NCI-H2107 treated with DMSO at 0.1 percent for 48 hours (cell line): ENCODE measurements at regions not wholly inside any gene's neighbourhood (a gene's known extent, or its start where the extent isn't known, plus 50 kb on each side); places are given as distances from the start of the nearest gene placed in this dataset.

Experiments
- DNase-seq: peaks from one replicate; lab custom pipeline; 2025; ENCODE audit not compliant: unreplicated experiment; lab: John Stamatoyannopoulos, UW

DNA sequence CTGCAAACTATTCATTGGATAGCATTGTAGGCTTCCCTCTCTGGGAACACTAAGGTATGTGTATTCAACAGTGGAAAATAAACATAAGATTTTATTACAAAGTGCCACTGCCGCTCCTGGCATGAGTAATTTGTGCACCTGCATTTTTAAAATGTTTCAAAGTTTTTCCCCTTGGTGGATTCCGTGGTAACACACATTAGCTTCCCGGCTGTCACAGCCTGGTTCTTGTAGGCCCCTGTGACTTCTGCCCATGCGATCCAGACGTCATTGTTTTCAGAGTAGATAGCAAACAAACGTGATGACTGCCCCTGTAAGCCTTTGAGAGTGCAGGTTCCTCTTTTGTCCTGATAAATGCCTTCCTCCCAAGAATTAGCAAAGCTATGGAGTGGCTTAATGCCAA, 421.0 kb downstream of the ZNF521 start:
- DNase-seq: no peak

DNA sequence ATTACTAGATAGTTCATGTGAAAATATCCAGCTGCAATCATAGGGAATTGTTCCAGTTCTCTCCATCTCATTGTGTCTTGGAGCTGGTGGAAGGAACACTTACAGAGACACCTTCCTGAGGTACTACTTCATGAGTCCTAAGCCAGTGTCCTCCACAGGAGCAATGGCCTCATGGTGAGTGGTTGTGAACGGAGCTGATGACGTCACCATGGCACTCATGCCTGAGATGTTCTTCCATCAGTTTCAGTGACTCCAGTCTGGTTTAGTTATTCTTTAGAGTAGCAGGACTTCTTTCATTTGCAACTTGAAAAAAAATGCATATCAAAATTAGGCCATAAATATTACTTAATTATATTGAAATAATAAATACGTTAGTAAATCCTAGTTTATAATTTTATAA, 418.6 kb downstream of the ZNF521 start:
- DNase-seq: no peak

DNA sequence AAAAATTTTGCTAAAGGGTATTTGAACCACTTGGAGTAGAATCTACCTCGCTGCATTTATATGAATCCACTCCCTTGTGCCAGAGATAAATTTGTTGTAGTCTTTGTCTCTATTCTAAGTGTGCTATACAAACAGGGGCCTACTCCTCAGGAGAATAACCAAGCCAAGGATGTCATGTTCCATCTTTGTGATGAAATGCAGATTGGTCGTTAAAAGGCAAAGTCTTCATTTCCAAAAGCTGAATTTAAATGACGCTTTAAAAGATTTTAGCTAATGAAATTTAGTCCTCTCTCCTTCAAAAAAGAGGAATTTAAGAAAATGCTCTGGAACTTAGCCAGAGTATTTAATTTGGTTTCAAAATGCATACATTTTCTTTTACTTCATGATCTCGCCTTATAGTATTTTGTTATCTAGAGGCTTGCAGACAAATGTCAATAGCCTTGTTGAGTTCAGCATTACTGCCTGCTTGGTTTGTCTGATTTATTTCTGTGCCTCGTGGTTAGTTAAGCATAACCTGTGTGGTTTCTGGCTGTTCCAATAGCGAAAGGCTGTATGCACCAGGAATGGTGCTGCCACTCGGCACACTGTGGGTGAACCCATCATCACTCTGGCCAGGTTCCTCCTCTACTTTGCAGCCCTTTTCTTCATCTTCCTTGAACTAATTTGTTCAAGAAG, 417.6 kb downstream of the ZNF521 start:
- DNase-seq: no peak

DNA sequence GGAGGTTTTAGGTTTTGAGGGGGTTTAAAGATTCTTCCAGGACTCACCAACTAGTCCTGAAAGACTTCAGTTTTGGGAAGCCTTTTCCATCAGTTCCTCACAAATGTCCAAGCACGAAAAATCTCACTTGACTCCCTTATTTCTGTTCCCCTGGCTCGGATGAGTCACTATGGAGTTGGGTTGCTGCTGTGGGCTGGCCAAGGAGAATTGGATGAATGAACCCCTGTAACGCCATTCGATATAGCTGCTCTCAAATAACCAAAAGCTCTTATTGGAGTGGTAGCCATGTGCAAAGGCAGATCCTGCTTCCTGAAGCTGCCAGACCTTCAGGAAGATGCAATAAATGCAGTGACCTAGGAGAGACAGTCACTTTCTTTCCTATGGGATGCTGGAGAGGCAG, 417.0 kb downstream of the ZNF521 start:
- DNase-seq: no peak

DNA sequence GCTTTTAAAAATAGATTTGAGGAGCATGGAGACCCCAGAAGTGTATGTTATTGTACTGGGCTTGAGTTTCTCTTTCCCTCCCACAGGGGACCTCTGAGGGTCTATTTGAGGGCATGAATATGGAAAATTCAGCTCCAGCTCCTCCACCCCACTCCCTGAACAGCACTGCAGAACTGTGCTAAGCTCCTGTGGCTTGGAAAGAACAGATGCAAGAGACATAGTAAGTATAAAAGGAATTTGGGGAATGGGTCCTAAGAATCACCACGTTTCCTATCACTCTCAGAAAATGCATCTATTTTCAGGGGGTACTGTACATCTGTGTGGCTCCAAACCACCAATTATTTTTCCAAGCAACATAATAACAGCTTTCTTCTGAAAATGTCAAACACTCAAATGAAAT, 416.1 kb downstream of the ZNF521 start:
- DNase-seq: no peak

DNA sequence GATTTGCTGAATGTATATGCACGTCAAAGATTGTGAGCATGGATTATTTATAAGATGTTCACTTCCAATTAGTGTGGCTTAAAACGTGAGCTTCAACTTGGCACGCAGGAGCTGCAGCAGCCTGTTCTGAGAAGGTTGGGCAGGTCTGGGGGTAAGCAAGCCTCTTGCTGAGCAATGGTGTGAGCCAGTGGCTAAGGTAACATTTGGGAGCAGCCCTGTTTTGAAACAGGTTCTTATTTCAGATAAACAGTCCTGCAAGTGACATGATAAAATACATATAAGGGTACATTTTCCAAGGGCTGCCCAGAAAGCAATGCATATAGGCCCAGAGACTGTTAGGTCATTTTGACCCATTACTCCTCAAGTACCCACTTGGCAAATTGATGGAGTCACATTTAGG, 415.3 kb downstream of the ZNF521 start:
- DNase-seq: no peak

DNA sequence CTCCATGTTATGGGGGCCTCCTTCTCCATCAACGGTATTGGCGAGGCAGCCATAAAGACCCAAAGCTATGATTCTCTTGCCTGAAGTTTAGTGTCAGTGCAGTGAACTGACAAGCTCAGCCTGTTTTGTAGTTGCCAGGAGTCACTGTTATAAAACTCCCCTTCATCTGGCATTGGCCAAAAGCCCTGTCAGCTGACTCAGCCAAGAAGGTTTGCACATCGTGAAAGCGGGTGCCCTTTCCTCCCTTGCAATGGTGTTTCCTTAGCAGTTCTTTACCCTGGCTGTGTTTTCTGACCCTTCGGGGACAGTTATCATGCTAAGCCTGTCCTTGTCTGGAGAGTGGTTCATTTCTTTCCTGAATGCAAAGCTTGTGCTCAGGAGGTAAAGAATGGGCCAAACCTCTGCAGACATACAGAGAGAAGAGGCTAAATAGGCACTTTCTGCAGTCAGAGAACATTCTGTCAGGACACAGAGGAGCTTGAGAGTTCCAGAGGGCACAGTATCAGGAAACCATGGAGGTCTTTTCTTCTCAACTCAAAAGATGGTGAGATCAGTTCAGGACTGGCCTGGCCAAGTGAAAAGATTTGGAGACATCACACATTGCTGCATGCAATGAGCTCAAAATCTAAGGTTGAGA, 414.2 kb downstream of the ZNF521 start:
- no peak for DNase-seq

DNA sequence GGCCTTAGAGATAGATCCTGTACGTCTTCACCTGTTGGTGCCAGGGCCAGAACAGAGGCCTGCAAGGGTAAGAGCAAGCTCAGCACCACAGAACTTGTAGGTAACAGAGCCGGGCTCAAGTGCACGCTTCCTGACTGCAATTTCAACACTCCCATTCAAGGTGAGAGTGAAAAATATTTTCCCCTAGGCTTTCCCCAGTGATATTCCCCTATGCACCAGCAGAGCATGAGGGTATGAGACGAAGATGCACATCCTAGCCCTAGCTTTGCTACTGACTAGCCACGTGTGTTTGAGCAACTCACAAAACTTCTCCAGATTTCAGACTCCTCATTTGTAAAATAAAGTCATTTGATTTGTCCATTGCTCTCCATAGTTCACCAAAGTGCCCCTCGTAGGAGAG, 411.6 kb downstream of the ZNF521 start:
- no peak for DNase-seq

DNA sequence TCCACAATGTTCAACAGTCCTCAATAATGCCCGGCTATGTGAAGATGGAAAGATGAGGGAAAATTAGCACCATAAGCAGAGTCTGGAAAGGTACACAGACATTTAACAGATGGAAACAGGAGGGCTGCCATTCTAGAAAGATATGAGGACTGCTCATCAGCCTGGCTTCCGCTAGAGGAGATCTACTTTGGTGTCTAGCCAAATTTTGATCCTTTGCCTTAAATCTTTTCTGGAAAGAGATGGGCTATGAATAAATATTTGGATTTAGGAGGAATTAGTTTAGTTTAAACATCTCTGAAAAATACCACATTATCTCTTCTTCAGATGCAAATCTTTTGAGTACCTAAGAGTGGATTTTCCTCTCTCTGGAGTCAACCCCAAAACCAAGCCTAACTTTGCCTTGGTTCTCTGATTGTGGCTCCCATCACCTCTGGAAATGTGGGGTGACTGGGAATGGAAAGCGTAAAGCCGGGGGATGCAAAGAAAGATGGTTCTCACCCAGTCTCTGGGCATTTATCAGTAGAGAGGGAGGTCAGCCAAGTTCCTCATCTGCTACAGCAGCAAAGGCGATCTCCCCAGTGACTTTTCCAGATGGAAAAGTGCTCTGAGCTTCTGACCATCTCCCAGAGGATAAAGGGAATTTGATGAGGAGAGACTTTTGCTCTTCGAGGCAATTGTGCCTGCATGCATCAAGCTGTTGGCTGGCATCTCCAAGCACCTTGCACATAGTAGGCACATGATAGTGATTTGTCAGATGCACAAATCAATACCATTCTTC, 410.6 kb downstream of the ZNF521 start:
- DNase-seq: no peak

DNA sequence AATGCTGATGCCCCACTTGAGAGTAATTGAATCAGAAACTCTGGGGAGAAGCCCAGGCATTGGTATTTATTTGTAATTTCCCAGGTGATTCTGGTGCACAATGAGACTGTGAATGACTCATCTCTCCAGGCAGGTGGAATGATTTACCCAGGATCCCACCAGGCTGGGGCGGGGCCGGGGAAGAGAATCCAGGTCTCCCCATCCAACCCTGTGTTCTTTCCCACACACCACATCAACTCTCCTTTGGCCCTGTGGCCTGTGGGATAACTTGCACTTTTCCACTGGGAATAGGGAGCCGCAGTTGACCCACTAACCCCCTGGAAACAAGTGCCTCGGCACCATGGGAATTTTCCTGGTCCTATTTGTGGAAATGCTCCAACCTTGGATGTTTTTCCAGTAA, 409.8 kb downstream of the ZNF521 start:
- peak; percentile 16 for DNase-seq

DNA sequence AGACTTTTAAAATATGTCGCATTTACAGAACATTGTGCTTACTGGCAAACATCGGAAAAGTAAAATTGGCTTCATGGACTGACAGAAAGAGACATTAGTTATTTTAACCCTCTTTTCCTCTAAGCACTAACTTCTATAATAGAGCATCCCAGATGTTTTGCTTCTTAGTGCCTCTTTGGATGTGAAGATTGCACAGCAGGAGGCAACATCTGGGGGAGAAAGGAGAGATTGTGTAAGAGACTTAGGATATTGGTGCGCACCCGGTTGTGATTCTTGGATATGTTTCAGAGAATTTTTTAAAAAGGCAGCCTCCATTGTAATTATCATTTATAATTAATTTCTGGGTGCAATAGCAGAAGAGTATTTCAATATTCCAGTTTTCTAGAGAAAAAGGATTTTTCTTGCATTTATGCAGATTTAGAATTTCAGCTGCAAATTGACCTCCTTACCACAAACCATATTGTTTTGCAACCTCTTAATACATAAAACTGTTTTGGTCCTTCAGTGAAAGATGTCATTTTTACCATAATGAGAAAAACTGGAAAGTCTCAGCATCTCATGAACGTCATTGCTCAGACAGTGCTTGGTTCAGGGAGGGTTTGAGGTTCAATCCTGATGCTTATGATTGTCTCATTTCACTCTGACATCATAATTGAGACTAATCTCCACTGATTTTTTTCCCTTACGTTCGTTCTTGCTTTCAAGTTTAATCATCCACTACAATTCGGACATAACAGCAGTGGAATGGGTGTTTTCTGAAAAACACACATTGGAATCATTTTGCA, 404.3 kb downstream of the ZNF521 start:
- DNase-seq: no peak

DNA sequence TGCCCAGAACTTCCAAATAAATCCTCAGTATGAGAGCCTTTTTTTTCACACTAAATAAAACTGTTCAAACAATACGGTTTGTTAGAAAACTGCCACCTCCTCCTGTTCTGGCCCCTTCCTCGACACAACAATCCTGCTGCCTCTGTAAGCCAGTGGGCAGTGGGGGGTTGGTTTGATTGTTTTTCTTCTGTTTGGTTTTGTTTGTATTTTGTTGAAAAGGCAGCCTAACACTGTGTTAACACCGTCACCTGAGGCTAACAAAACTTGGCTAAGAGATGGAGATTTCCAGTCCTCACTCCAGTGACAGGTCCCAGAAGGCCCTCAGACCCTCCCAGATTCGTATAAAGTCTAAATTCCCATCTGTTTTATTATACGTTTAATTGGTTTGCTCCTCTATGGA, 402.1 kb downstream of the ZNF521 start:
- no peak for DNase-seq

DNA sequence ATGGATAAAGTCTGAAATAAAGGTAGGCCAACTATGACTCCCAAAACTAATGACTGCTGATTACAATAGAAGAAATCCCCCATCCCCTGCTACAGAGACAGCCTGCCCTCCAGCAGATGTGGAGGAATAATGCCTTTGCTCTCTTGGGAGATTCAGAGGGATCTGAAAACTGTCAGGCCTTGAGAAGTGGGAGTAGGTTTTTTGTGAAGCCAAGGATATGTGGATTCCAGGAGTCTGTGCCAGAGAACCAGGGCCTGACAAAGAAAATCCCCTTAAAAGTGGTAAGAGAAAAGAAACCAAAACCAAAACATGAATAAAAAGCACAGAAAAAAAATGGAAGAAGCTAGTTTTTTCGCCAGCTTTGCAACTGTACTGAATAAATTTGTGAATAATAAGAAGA, 397.6 kb downstream of the ZNF521 start:
- no peak for DNase-seq

DNA sequence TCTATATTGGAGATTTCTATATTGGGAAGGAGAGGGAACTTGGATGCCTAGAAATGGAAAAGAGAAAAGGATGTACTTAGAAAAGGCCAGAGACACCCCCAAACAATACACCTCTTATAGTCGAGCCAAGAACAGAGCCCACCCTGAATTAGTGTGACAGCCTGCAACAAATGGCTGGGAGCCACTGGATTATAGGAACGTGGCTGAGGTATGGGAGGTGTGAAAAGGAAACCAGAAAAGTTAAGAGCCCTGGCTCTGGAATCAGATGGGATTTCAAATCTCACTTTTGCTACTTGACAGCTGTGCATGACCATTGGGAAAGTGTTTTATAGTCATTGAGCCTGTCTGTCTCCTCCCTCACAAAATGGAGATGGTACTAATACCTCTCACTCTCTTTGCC, 394.0 kb downstream of the ZNF521 start:
- no peak for DNase-seq

DNA sequence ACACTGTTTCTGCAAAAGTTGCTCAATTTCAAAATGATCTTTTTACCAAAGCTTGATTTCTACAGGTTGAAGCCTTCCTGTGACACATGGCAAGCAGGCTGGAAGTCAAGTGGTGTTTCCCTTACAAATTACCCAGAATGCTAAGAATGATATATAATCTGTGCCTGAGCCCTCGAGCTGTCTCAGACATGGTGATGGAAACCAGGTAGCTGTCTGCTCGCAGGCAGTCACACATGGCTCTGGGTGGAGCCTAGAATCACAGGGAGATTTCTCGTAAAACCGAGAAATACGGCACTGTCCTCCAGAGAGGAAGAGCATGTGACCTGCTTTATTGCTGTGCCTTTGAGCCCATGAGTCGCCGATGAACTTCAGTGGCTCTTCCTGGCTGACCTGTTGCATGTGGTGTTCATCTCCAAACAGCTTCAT, 392.9 kb downstream of the ZNF521 start:
- no peak for DNase-seq

DNA sequence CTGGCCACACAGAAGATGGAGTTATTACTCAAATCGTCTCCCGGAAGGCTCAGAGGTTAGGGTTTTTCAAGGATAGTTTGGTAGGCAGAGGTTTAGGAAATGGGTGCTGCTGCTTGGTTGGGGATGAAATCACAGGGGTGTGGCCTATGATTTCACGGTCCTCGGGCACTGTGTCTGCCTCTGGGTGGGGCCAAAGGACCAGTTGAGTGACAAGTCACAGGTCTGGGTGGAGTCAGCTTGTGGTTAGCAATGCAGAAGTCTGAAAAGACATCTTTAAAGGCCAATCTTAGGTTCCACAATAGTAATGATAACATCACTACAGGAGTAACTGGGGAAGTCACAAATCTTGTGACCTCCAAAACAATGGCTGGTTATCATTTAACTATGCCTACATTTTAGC, 387.8 kb downstream of the ZNF521 start:
- no peak for DNase-seq

DNA sequence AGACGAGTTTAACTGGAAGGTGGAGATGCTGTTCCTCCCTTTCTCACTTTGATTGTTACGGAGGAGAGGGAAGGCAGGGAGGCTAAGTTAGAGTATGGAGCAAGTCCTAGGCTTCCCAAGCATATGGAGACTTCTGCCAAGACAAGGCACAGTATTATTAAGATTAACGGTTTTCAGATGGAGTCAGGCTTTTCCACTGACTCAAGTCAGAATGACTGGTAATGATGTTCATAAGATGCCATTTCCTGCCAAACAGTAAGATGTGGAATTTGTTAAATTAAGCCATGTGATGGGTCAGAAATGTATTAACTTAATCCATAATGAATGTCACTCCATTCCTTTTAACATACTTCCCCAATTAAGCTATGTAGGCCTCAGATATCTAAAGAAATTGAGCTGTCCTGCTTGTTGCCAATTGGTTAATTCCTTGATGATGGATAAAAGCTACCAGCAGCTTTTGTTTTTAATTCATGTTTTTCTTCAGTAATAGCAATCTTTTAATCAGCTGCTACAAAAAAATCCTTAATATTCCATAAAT, 383.7 kb downstream of the ZNF521 start:
- no peak for DNase-seq

DNA sequence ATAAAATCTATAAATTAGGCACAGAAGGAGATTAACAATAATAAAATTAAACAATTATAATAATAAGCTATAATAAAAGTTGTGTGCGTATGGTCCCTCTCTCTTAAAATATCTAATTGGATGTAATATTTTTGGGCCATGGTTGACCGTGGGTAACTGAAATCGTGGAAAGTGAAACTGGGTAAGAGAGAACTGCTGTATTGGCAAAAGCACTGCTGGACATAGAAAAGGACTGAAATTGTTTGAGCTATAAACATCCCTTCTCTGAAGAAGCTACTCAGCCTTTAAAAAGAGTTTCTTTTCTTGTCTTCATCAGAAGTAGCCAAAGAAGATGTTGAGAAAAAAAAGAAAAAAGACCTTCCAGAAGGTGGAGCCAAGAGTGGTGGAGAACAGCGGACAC, 379.4 kb downstream of the ZNF521 start:
- DNase-seq: no peak

DNA sequence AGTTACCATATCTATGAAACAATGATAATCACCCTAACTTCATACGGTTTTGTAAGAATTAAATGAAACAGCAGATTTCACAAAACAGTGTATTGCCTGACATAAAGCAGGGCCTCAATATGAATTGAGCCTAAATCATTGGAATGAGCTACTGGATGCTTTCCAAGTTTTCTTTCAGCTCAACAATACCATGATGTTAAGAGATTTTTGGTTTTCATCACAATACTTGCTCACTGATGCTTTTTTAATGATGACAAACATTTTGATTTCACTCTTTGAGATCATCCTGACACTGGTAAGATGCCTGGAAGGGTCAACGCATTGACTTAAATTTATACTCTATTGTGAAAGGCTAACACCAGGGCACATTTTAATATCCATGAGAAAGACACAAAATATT, 377.5 kb downstream of the ZNF521 start:
- DNase-seq: no peak

DNA sequence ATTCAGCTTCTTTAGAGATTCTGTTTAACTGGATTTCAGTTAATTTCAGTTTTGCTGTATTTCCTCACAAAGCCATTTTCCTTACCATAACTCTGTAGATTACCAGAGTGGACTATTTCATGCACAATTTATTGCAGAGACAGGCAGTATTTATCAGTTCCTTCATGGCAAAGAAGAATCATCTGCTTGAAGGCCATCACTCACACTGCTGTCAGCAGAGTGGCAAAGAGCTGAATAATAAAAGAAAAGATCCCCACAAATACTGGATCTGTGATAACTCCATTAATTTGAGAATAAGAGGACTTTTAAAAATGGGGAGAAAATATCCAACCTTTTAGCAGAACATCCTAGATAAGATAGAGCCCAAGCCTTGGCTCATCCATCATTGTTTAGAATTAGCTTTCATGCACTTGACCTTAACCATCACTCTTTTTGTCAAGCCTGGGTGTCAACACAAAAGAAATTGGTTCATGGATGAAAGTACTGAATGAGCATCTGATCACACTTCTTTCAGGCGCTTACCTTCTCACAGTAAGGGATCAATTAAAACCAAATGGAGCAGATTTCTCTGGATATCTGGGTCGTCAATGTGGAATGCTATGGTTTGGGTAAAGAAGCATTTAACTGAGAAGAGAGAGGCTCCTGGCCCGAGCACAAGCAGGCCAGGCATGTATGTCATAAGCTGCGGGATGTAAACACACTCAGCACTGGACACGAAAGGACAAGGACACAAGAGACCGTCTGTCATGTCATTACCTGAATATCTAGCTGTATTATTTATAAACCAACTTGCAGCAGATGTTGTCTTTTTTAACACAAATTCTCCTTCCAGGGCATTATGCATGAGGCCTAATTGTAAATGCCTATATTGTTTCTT, 376.2 kb downstream of the ZNF521 start:
- DNase-seq: no peak
